GM21717 (cell line): ENCODE measurements at regions not wholly inside any gene's neighbourhood (a gene's known extent, or its start where the extent isn't known, plus 50 kb on each side); places are given as distances from the start of the nearest gene placed in this dataset.
A peak's percentile ranks its signal among the peaks of the same experiment; 100 is the strongest.

Source experiments
- ATAC-seq: cut with Tn5 transposase; IDR thresholded peaks from one replicate; pipeline ENCODE4 v1.9.1; 2021; ENCODE audit warnings: mild to moderate bottlenecking, moderate library complexity; ENCODE audit not compliant: unreplicated experiment

- no peak for ATAC-seq
Measured at GRCh38 chr5:159452480-159453167, 122.3 kb upstream of the IL12B start.

- ATAC-seq, result no peak
Measured at GRCh38 chr5:159453209-159453608, 122.9 kb upstream of the IL12B start.

- ATAC-seq, result no peak
Measured at GRCh38 chr5:159456261-159456660, 126.0 kb upstream of the IL12B start.

GRCh38 chr5:159456722-159457465 lies 126.6 kb upstream of the IL12B start:
- peak; percentile 80 for ATAC-seq

- ATAC-seq, result peak; percentile 41
Measured at GRCh38 chr5:159458217-159458711, 128.0 kb upstream of the IL12B start.

- ATAC-seq, result no peak
Measured at GRCh38 chr5:159459132-159459627, 128.9 kb upstream of the IL12B start.

GRCh38 chr5:159459951-159460538 lies 129.8 kb upstream of the IL12B start:
- peak; percentile 13 for ATAC-seq

GRCh38 chr5:159463590-159464321 lies 133.5 kb upstream of the IL12B start:
- ATAC-seq, result no peak

- no peak for ATAC-seq
Measured at GRCh38 chr5:159465604-159466003, 135.3 kb upstream of the IL12B start.

- no peak for ATAC-seq
Measured at GRCh38 chr5:159467666-159468065, 137.4 kb upstream of the IL12B start.

GRCh38 chr5:159469496-159470372 lies 139.4 kb upstream of the IL12B start:
- ATAC-seq, result peak; percentile 75

GRCh38 chr5:159471904-159472303 lies 141.6 kb upstream of the IL12B start:
- no peak for ATAC-seq

GRCh38 chr5:159475026-159475425 lies 144.7 kb upstream of the IL12B start:
- ATAC-seq, result no peak

GRCh38 chr5:159478950-159479349 lies 148.7 kb upstream of the IL12B start:
- no peak for ATAC-seq

GRCh38 chr5:159480849-159481248 lies 150.6 kb upstream of the IL12B start:
- ATAC-seq, result no peak

- no peak for ATAC-seq
Measured at GRCh38 chr5:159481751-159482150, 151.5 kb upstream of the IL12B start.

GRCh38 chr5:159486836-159487235 lies 156.5 kb upstream of the IL12B start:
- ATAC-seq, result no peak

GRCh38 chr5:159488516-159488915 lies 158.2 kb upstream of the IL12B start:
- no peak for ATAC-seq

GRCh38 chr5:159489779-159490178 lies 159.5 kb upstream of the IL12B start:
- ATAC-seq, result no peak

- ATAC-seq, result no peak
Measured at GRCh38 chr5:159490507-159490906, 160.2 kb upstream of the IL12B start.
